Calu3 (cell line): ENCODE measurements at regions not wholly inside any gene's neighbourhood (a gene's known extent, or its start where the extent isn't known, plus 50 kb on each side); places are given as distances from the start of the nearest gene placed in this dataset.

Experiments used
- BruUV-seq: library from RNA; stranded (reverse); fragments of 400-500 nt; replicated peaks from 2 replicates; lab custom pipeline; 2021; lab: Mats Ljungman, UMichigan
- CTCF ChIA-PET: fragments of 300-600 bp; sonication (Branson Sonifier 250); formaldehyde crosslinking; loops from one replicate; lab custom pipeline; 2022; ENCODE audit warnings: antibody characterized with exemption; lab: Charles Lee
- DNase-seq: peaks from one replicate; pipeline ENCODE4 v3.0.0; 2022
- H3K27ac Mint-ChIP-seq: one replicate; pipeline ENCODE4 v1.8.0; 2022; ENCODE audit warnings: mixed read lengths; ENCODE audit not compliant: unreplicated experiment
- H3K27me3 Mint-ChIP-seq: one replicate; pipeline ENCODE4 v1.8.0; 2022; ENCODE audit warnings: mixed read lengths; ENCODE audit not compliant: unreplicated experiment
- H3K36me3 Mint-ChIP-seq: one replicate; pipeline ENCODE4 v1.8.0; 2022; ENCODE audit warnings: mild to moderate bottlenecking, moderate library complexity, mixed read lengths; ENCODE audit not compliant: insufficient read depth, unreplicated experiment
- H3K4me1 Mint-ChIP-seq: one replicate; pipeline ENCODE4 v1.8.0; 2022; ENCODE audit warnings: mild to moderate bottlenecking, low read depth, mixed read lengths; ENCODE audit not compliant: unreplicated experiment
- H3K4me3 Mint-ChIP-seq: one replicate; pipeline ENCODE4 v1.8.0; 2022; ENCODE audit warnings: mild to moderate bottlenecking, low read depth, moderate library complexity, mixed read lengths; ENCODE audit not compliant: unreplicated experiment
- H3K9me3 Mint-ChIP-seq: one replicate; pipeline ENCODE4 v1.8.0; 2022; ENCODE audit warnings: low read depth, mixed read lengths; ENCODE audit not compliant: unreplicated experiment
- intact Hi-C: fragments of 100-400 bp; cut with micrococcal nuclease; formaldehyde crosslinking; loops from one replicate; pipeline ENCODE4 v1.10.0; 2022; ENCODE audit not compliant: unreplicated experiment
- TF ChIP-seq, protein P1 (sequence below): fragments of 200-600 bp; IDR thresholded peaks from one replicate; pipeline ENCODE4 v1.8.0; 2022; ENCODE audit warnings: antibody characterized with exemption; ENCODE audit not compliant: unreplicated experiment

DNA sequence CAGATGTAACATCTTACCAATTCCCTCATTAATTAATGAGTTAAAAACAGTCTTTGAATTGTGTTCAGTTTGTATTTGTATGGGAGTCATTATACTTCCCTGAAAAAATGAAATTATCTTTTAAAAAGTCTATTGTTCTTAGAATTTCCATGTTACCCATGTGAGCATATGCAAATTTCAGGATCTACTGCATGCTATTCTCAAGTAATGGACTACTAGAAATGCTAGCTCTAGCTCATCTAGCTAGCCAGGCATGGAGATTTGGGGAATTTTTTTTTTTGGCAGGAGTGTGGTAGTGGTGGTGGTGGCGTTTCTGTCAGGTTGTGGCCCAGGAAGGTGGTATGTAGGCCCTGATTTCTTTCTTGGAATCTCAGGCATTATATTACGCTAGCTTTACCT, 218.4 kb downstream of the AEBP2 start:
- H3K36me3 Mint-ChIP-seq: peaks cover 4% of the 10 kb centered on the region
- H3K4me3 Mint-ChIP-seq: no peak overlapping the region
- CTCF ChIA-PET: interaction anchor here (0.6 kb wide), 1 partner anchor 314 kb away, joined by 3 read pairs; no protein-coding TSS in a partner anchor

GRCh38 chr12:19659086-19659485, 219.8 kb downstream of the AEBP2 start:
- no peak overlapping the region for H3K4me3 Mint-ChIP-seq
- no peaks in the 10 kb centered on the region for H3K27me3 Mint-ChIP-seq
- H3K4me1 Mint-ChIP-seq: no peaks in the 10 kb centered on the region
- H3K27ac Mint-ChIP-seq: no peak overlapping the region
- no peaks in the 10 kb centered on the region for H3K36me3 Mint-ChIP-seq
- no peak for DNase-seq
- TF ChIP-seq, protein P1, sequence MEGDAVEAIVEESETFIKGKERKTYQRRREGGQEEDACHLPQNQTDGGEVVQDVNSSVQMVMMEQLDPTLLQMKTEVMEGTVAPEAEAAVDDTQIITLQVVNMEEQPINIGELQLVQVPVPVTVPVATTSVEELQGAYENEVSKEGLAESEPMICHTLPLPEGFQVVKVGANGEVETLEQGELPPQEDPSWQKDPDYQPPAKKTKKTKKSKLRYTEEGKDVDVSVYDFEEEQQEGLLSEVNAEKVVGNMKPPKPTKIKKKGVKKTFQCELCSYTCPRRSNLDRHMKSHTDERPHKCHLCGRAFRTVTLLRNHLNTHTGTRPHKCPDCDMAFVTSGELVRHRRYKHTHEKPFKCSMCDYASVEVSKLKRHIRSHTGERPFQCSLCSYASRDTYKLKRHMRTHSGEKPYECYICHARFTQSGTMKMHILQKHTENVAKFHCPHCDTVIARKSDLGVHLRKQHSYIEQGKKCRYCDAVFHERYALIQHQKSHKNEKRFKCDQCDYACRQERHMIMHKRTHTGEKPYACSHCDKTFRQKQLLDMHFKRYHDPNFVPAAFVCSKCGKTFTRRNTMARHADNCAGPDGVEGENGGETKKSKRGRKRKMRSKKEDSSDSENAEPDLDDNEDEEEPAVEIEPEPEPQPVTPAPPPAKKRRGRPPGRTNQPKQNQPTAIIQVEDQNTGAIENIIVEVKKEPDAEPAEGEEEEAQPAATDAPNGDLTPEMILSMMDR: no peak
- no peaks in the 10 kb centered on the region for H3K9me3 Mint-ChIP-seq
- BruUV-seq: no TSS peak
- CTCF ChIA-PET: interaction anchor here (0.7 kb wide), 1 partner anchor 159 kb away, joined by 6 read pairs; no protein-coding TSS in a partner anchor
- intact Hi-C loops: no loop called here

More for the DNA sequence above, 218.4 kb downstream of the AEBP2 start:
- Mint-ChIP-seq H3K27me3 (no peaks in the 10 kb centered on the region), H3K27ac (no peak overlapping the region), H3K9me3 (no peaks in the 10 kb centered on the region), H3K4me1 (no peaks in the 10 kb centered on the region)
- no TSS peak for BruUV-seq
- TF ChIP-seq, protein P1: no peak
- DNase-seq: no peak
- intact Hi-C loops: no loop called here

GRCh38 chr12:19659501-19659900, 220.2 kb downstream of the AEBP2 start:
- DNase-seq: no peak
- intact Hi-C loops: no loop called here
- BruUV-seq: no TSS peak
- TF ChIP-seq, protein P1: no peak
- H3K9me3 Mint-ChIP-seq: no peaks in the 10 kb centered on the region
- no peak overlapping the region for H3K4me3 Mint-ChIP-seq
- H3K4me1 Mint-ChIP-seq: no peaks in the 10 kb centered on the region
- H3K27me3 Mint-ChIP-seq: no peaks in the 10 kb centered on the region
- CTCF ChIA-PET: no interaction called here
- H3K27ac Mint-ChIP-seq: no peak overlapping the region
- no peaks in the 10 kb centered on the region for H3K36me3 Mint-ChIP-seq

DNA sequence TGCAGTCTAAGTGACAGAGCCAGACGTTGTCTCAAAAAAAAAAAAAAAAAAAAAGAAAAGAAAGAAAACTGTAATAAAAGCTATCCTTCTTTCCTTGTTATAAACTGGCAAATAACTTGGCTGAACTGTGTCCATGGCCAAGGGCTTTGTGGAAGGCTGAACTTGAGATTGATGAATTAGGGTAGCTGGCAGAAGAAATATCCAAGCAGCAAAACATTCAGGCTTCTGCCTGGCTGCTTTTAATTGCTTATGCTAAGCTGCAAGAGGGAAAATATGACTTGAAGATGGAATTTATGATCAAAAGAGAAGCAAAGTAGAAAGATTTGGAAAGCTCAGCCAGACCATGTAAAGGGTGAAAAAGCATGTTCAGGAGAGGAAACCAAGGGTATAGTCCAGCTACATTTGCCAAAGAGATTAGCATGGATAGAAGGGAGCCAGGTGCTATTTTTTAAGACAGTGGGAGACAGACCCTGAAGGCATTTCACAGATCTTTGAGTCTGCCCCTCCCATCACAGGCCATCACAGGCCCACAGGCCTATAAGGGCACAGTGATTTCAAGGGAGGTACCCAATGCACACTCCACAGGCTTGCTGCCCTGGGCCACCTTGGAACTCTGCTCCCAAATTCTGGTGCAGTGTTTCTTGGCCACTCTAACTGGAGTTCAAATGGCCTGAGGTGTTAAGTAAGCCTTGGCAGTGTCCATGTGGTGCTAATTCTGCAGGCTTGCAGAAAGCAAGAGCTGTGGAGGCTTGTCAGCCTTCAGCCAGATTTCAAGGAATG, 226.0 kb downstream of the AEBP2 start:
- TF ChIP-seq, protein P1: no peak
- Mint-ChIP-seq H3K4me3 (no peak overlapping the region), H3K9me3 (no peaks in the 10 kb centered on the region), H3K27ac (no peak overlapping the region), H3K36me3 (no peaks in the 10 kb centered on the region), H3K4me1 (no peaks in the 10 kb centered on the region), H3K27me3 (no peaks in the 10 kb centered on the region)
- intact Hi-C loops: no loop called here
- no TSS peak for BruUV-seq
- DNase-seq: no peak
- CTCF ChIA-PET: interaction anchor here (0.6 kb wide), 1 partner anchor 46 kb away, joined by 3 read pairs; no protein-coding TSS in a partner anchor
